ENCODE measurements at regions not wholly inside any gene's neighbourhood (a gene's known extent, or its start where the extent isn't known, plus 50 kb on each side); places are given as distances from the start of the nearest gene placed in this dataset.

DNA sequence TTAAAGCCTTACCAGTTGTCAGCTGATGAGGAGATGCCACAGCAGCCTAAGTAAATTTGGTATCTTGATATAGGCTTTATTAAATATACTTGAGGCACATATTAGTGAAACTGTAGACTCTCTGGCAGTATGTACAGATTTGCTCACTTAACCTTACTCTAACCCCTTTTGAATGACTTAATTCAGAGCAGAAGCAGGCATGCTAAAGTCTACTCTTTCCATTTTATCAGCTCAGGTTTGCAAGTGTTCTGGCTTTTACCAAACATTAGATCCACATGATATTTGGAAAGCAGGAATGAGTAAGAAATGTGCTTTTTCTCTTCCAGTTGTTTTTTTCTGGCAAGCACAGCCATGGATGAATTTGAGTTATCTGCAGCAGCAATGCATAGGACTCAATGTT, 541.0 kb upstream of the PCDH9 start:
- ChIA-PET CTCF (ENCODE audit: low intra/inter-chr PET ratio) (no interaction called here), POLR2A (no interaction called here)
- intact Hi-C loops (cut with micrococcal nuclease) (no loop called here), in situ Hi-C loops (cut with MboI) (no loop called here)
- H3K27ac ChIP-seq (ENCODE audit: extremely low read depth, low read depth, low read length): no peak overlapping the region
- H3K9me3 ChIP-seq (replicated peaks; ENCODE audit: control insufficient read depth, insufficient read depth, low read depth, low read length): no peaks in the 10 kb centered on the region
- no peak overlapping the region for H2AFZ ChIP-seq (ENCODE audit: low read depth, low read length)
- no peaks in the 10 kb centered on the region for H3K79me2 ChIP-seq (ENCODE audit: control insufficient read depth, insufficient read depth, low read length)
- no peaks in the 10 kb centered on the region for H3K36me3 ChIP-seq (ENCODE audit: control insufficient read depth, insufficient read depth, low read length)
- H3K9ac ChIP-seq (ENCODE audit: insufficient read depth in 1 of 2, low read depth in 2 of 2, low read length in 2 of 2): no peak overlapping the region
- no peak overlapping the region for H3K4me2 ChIP-seq (ENCODE audit: insufficient read depth, low read length)
- H3K4me3 ChIP-seq: no peak overlapping the region
- no peaks in the 10 kb centered on the region for H4K20me1 ChIP-seq (replicated peaks; ENCODE audit: control insufficient read depth, insufficient read depth, low read length)
- DNase-seq (ENCODE audit: extremely low read depth in 1 of 4, low spot score in 3 of 4) (no peak), ATAC-seq (no peak), FAIRE-seq (no peak)
- no peaks in the 10 kb centered on the region for H3K4me1 ChIP-seq (replicated peaks in 1 of 2; ENCODE audit: control insufficient read depth in 2 of 2, insufficient read depth in 2 of 2, low read length in 2 of 2)
- H3K9me1 ChIP-seq (ENCODE audit: control insufficient read depth, insufficient read depth, low read length): no peaks in the 10 kb centered on the region
- TF ChIP-seq XRCC4 (IDR thresholded peaks at IDR 0.05; ENCODE audit: extremely low read depth, insufficient read depth, insufficient read length): no peak
- TF ChIP-seq, protein P1, sequence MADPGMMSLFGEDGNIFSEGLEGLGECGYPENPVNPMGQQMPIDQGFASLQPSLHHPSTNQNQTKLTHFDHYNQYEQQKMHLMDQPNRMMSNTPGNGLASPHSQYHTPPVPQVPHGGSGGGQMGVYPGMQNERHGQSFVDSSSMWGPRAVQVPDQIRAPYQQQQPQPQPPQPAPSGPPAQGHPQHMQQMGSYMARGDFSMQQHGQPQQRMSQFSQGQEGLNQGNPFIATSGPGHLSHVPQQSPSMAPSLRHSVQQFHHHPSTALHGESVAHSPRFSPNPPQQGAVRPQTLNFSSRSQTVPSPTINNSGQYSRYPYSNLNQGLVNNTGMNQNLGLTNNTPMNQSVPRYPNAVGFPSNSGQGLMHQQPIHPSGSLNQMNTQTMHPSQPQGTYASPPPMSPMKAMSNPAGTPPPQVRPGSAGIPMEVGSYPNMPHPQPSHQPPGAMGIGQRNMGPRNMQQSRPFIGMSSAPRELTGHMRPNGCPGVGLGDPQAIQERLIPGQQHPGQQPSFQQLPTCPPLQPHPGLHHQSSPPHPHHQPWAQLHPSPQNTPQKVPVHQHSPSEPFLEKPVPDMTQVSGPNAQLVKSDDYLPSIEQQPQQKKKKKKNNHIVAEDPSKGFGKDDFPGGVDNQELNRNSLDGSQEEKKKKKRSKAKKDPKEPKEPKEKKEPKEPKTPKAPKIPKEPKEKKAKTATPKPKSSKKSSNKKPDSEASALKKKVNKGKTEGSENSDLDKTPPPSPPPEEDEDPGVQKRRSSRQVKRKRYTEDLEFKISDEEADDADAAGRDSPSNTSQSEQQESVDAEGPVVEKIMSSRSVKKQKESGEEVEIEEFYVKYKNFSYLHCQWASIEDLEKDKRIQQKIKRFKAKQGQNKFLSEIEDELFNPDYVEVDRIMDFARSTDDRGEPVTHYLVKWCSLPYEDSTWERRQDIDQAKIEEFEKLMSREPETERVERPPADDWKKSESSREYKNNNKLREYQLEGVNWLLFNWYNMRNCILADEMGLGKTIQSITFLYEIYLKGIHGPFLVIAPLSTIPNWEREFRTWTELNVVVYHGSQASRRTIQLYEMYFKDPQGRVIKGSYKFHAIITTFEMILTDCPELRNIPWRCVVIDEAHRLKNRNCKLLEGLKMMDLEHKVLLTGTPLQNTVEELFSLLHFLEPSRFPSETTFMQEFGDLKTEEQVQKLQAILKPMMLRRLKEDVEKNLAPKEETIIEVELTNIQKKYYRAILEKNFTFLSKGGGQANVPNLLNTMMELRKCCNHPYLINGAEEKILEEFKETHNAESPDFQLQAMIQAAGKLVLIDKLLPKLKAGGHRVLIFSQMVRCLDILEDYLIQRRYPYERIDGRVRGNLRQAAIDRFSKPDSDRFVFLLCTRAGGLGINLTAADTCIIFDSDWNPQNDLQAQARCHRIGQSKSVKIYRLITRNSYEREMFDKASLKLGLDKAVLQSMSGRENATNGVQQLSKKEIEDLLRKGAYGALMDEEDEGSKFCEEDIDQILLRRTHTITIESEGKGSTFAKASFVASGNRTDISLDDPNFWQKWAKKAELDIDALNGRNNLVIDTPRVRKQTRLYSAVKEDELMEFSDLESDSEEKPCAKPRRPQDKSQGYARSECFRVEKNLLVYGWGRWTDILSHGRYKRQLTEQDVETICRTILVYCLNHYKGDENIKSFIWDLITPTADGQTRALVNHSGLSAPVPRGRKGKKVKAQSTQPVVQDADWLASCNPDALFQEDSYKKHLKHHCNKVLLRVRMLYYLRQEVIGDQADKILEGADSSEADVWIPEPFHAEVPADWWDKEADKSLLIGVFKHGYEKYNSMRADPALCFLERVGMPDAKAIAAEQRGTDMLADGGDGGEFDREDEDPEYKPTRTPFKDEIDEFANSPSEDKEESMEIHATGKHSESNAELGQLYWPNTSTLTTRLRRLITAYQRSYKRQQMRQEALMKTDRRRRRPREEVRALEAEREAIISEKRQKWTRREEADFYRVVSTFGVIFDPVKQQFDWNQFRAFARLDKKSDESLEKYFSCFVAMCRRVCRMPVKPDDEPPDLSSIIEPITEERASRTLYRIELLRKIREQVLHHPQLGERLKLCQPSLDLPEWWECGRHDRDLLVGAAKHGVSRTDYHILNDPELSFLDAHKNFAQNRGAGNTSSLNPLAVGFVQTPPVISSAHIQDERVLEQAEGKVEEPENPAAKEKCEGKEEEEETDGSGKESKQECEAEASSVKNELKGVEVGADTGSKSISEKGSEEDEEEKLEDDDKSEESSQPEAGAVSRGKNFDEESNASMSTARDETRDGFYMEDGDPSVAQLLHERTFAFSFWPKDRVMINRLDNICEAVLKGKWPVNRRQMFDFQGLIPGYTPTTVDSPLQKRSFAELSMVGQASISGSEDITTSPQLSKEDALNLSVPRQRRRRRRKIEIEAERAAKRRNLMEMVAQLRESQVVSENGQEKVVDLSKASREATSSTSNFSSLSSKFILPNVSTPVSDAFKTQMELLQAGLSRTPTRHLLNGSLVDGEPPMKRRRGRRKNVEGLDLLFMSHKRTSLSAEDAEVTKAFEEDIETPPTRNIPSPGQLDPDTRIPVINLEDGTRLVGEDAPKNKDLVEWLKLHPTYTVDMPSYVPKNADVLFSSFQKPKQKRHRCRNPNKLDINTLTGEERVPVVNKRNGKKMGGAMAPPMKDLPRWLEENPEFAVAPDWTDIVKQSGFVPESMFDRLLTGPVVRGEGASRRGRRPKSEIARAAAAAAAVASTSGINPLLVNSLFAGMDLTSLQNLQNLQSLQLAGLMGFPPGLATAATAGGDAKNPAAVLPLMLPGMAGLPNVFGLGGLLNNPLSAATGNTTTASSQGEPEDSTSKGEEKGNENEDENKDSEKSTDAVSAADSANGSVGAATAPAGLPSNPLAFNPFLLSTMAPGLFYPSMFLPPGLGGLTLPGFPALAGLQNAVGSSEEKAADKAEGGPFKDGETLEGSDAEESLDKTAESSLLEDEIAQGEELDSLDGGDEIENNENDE (IDR thresholded peaks at IDR 0.05; ENCODE audit: low read depth, low read length): no peak
- no TSS peak for BruUV-seq (replicated peaks)
- H3K27me3 ChIP-seq (ENCODE audit: control insufficient read depth in 2 of 2, insufficient read depth in 2 of 2, low read length in 2 of 2): no peaks in the 10 kb centered on the region

Data from K562 (cell line).